G401 (cell line): ENCODE measurements at regions not wholly inside any gene's neighbourhood (a gene's known extent, or its start where the extent isn't known, plus 50 kb on each side); places are given as distances from the start of the nearest gene placed in this dataset.
"Not testable (repeated sequence)": the region's sequence is repeated elsewhere in the genome, so short reads cannot be mapped to it uniquely, and the experiment has no call there.

ENCODE experiments used
- DNase-seq: peaks from one replicate; pipeline ENCODE4 v3.0.0-alpha.2; 2015; ENCODE audit warnings: low spot score
- in situ Hi-C: cut with HindIII; loops from 2 replicates; pipeline ENCODE4 v1.10.0; 2016; ENCODE audit warnings: low sequenced_read_pairs, mixed read lengths

DNA sequence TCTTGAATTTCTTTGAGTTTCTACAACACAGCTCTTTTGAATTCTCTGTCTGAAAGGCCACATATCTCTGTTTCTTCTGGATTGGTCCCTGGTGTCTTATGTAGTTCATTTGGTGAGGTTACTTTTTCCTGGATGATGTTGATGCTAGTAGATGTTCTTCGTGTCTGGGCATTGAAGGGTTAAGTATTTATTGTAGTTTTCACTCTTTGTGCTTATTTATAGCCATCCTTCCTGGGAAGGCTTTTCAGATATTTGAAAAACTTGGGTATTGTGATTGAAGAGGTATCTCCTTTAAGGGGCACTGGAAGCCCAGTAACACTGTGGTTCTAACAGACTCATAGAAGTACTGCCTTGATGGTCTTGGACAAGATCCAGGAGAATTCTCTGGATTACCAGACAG, 338.5 kb upstream of the SPRY2 start:
- in situ Hi-C loops: no loop called here
- no peak for DNase-seq

- in situ Hi-C loops: no loop called here
- DNase-seq: no peak
Measured at GRCh38 chr13:80677227-80677626, 336.3 kb upstream of the SPRY2 start.

GRCh38 chr13:80675442-80675841, 334.5 kb upstream of the SPRY2 start:
- in situ Hi-C loops: not testable (repeated sequence)

DNA sequence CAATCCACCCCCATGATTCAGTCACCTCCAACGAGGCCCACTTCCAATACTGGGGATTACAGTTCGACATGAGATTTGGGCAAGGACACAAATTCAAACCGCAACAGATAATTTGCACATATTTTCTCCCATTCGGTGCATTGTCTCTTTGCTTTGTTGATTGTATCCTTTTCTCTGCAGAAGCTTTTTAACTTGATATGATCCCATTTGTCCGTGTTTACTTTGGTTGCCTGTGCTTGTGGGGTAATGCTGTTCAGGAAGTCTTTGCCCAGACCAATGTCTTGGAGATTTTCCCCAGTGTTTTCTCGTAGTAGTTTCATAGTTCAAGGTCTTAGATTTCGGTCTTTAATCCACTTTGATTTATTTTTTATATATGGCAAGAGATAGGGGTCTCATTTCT, 330.8 kb upstream of the SPRY2 start:
- DNase-seq: no peak
- in situ Hi-C loops: no loop called here

More at GRCh38 chr13:80675442-80675841, 334.5 kb upstream of the SPRY2 start:
- DNase-seq: not testable (repeated sequence)

GRCh38 chr13:80669112-80669511, 328.2 kb upstream of the SPRY2 start:
- peak; percentile 21 for DNase-seq
- in situ Hi-C loops: no loop called here

DNA sequence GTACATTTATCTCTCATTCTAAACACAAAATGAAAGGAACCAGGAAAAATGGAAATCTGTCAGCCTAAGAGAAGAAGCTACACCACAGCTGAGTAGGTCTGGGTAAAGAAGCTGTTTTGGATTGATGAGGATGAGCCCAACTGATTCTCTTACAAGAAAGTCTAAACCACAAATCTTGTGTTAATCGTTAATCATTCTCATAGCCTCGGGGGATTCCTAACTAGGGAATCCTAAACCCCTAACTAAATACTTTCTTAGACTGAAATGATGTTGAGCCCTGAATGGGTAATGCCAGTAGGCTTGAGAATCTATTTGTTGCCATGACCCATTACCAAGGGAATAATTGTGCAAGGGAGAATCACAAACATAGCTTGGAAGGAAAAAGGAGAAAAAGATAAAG, 327.5 kb upstream of the SPRY2 start:
- in situ Hi-C loops: no loop called here

DNA sequence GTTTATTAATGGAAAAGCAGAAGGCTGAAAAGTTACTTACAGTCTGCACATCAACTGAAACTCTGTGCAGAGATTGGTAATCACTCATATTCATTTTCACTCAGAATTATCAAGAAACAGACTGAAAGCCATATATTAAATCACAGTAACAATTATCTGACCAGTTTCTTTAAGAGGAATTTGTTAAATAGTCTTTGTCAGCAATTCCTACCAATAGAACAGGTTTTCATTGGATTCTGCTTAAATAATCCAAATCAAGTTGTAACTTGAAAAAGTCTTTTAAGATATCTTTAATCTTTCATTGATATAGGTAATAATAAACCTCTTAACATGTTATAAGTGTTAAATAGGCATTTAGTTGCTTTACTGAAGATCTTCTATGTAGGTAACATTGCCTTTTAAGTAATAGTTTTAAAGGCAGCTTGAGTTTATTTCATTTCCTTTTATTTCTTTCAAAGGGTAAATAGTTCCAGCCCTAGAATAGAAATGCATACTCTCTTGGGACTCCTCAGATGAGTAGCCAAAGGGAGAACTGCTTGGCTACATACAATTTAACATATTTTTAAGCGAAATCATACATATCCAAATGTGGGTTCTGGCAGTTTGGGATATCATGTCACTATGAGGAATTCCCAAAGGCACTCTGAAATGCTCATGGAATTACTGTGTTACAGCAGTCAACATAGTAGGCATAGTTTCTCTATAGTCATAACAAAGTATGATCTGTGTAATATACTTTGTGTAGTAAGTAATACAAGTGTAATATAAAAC, 326.0 kb upstream of the SPRY2 start:
- no peak for DNase-seq
- in situ Hi-C loops: no loop called here

More for the DNA sequence above, 327.5 kb upstream of the SPRY2 start:
- DNase-seq: no peak

GRCh38 chr13:80665792-80666333, 324.9 kb upstream of the SPRY2 start:
- DNase-seq: no peak
- in situ Hi-C loops: no loop called here

DNA sequence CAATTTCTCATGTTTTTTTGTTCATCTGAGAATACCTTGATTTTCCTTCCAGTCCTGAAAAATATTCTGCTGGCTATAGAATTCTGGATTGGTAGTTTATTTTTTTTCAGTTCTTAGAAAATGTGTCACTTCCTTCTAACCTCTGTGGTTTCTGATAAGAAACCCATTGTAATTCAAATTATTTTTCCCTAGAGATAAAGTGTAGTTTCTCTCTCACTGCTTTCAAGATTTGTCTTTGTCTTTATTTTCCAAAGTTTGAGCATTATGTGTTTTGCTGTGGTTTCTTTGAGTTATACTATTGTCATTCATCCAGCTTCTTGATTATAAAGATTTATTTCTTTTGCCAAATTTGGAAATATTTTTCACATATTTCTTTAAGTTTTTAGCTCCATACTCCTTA, 324.0 kb upstream of the SPRY2 start:
- in situ Hi-C loops: no loop called here
- DNase-seq: no peak

- DNase-seq: no peak
- in situ Hi-C loops: no loop called here
Measured at GRCh38 chr13:80663788-80664187, 322.9 kb upstream of the SPRY2 start.

- DNase-seq: no peak
- in situ Hi-C loops: no loop called here
Measured at GRCh38 chr13:80658705-80659104, 317.8 kb upstream of the SPRY2 start.

GRCh38 chr13:80656512-80656904, 315.6 kb upstream of the SPRY2 start:
- no peak for DNase-seq
- in situ Hi-C loops: no loop called here

- DNase-seq: no peak
- in situ Hi-C loops: no loop called here
Measured at GRCh38 chr13:80655778-80656511, 315.0 kb upstream of the SPRY2 start.

GRCh38 chr13:80654638-80655249, 313.8 kb upstream of the SPRY2 start:
- no peak for DNase-seq

DNA sequence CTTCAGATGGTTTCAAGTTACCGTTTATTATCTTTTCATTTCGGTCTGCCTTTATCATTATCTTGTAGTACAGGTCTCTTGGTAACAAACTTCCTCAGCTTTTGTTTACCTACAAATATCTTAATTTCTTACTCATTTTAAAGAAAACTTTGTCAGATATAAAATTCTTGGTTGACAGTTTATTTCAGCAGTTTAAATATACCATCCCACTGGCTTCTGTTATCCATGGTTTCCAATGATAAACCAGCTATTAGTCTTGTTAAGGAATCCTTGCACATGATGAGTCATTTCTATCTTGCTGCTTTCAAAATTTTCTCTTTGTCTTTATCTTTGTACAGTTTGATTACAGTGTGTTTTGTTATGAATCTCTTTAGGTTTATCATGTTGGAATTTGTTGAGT, 308.3 kb upstream of the SPRY2 start:
- in situ Hi-C loops: no loop called here
- no peak for DNase-seq

More at GRCh38 chr13:80654638-80655249, 313.8 kb upstream of the SPRY2 start:
- in situ Hi-C loops: no loop called here

DNA sequence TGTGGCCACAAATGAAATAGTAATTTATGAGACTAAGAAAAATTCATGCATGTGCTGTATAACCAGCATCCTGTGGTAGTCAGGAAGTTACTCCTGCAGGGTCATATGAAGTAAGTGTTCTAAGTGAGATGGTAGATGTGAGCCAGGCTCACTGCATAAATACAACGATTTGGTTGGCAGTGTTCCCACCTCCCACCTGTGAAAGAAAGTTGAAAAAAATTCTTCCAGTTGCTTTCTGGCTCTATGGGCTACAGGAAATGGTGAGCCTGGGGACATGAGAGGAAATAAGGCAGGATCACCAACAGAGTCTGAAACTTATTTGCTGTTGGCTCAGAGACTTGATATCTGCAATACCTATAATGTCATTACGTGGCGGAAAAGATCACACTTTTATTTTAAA, 301.7 kb upstream of the SPRY2 start:
- in situ Hi-C loops: no loop called here
- DNase-seq: no peak

GRCh38 chr13:80633251-80633650, 292.3 kb upstream of the SPRY2 start:
- DNase-seq: no peak
- in situ Hi-C loops: no loop called here

DNA sequence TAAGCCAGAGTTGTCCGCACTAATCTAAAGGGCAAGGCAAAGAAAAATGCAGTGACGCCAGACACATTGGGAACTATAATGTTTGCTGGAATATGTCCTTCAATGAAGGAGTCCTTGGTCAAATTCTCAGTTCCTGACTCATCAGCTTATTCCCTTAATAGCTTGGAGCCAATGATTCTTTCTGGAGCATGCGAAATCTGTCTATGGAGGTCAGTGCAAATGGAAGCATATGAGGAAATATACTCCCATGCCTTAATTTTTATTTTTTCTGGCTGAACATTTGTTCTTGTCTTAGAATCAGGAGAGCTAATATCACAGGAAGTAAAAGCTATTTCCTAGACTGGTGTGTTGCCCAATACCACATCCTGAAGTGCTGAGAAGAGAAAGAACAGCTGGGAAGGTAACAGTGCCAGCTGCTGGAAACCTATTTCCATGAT, 289.8 kb upstream of the SPRY2 start:
- DNase-seq: no peak
- in situ Hi-C loops: no loop called here

GRCh38 chr13:80618781-80619180, 277.9 kb upstream of the SPRY2 start:
- in situ Hi-C loops: no loop called here
- DNase-seq: no peak

- in situ Hi-C loops: no loop called here
- DNase-seq: peak; percentile 39
Measured at GRCh38 chr13:80612804-80613203, 271.9 kb upstream of the SPRY2 start.
